Stimulated activated CD4-positive, alpha-beta T cell treated with anti-CD3 and anti-CD28 coated beads, Interleukin-1b, Interleukin-23, amount 100 ng/mL, for 4 hours (primary cell): ENCODE measurements at regions not wholly inside any gene's neighbourhood (a gene's known extent, or its start where the extent isn't known, plus 50 kb on each side); places are given as distances from the start of the nearest gene placed in this dataset.

Source experiments
- DNase-seq, 2 donors: peaks; one replicate each; pipeline ENCODE4 v3.0.0-alpha.2; 2020; ENCODE audit warnings: low read depth in 2 of 2

GRCh38 chr12:84603484-84604248, 308.9 kb downstream of the SLC6A15 start:
- no peak for DNase-seq

GRCh38 chr12:84601483-84601882, 311.1 kb downstream of the SLC6A15 start:
- no peak for DNase-seq

DNA sequence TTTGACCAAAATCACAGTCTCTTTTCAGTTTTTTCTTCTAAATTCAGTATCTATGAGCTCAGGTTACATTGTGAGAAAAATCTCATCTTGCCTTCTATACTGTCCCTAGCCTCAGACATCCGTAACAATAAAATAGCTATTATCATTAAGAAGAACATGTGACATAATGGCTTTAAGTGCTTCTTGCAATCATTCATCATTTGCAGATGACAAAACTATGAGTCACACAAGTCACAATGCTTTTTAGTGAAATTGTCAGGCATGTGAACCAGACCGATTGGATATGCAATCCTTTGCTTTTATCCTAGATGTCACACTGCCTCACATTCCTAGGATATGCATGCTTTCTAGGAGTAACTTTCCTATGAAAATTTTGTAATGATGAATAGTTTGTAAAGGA, 313.1 kb downstream of the SLC6A15 start:
- no peak for DNase-seq

GRCh38 chr12:84596266-84596665, 316.3 kb downstream of the SLC6A15 start:
- no peak for DNase-seq

DNA sequence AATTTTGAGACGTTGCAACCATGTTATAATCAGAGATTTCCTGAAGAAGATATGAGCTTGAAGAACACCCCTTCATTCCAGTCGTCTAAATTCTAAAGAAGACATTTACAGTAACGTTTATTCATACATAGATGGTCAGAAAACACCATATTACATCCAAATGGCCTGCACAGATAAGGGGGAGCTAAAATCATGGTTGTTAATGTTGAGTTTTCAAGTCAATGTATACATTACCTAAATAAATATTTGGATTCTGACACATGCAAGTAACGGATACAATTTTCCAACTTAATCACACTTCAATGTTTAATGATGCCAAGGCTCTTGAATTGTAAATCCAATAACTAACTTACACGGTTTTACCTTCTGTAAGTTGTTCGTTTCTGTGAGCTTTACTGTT, 318.4 kb downstream of the SLC6A15 start:
- DNase-seq = no peak

DNA sequence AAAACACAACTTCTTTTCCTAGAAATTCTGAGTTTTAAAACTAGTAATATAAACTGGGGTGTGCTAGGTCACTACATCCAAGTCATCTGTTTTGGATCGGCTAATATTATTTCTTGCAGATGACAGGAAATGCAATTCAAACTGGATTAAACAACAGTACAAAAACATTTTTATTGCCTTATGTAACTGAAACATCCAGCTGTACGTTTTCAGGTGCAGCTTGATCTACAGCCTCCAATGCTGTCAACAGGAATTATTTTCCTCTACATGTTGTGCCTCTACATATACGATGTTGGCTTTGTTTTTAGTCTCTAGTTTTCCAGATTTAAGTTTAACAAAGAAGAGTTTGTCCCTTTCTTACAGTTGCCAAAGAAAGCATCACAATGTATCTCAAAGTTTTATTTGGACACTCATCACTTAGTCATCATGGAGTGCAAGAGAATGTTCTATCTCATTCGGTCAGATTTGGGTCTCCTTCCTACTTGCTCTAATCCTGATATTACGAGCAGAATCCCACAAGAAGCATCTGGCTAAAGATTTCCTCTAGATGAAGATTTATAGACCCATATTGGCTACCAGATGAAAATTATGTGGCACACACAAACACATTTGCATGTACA, 326.7 kb downstream of the SLC6A15 start:
- no peak for DNase-seq

DNA sequence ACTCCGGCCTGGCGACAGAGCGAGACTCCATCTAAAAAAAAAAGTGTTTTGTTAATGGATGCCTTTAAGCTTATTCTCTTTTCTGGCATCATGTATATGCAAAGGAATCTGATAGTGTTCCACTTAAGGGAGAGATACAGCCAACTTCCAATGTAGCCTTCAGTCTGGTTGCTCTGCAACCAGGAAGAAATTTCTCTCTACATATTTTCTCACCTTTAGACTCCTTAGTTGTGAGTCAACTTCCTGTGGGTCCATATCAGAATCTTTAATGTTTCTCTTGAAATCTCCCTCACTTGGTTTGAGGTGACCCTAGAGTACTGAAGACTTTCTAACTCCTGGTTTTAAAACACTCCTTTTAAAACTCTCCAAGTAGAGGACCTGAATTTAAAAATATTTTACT, 340.4 kb downstream of the SLC6A15 start:
- DNase-seq = no peak

GRCh38 chr12:84562331-84562730, 350.3 kb downstream of the SLC6A15 start:
- DNase-seq = no peak

DNA sequence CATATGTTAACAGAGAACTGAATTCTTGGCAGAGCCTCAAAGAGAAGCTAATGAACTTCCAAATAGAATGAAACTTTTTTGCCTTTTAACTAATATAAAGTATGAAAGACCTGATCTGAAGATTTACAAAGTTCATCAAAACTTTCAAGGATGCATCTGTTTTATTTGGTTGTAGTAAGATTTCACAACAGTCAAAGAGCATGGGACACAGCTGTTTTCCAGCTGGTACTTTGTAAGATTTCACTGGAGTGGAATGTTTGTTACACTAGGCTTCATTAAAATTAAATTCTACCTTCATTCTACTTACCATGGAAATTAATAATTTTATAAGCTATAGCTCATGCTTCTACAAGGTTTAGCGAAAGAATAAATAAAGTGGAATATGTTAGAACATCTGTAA, 351.2 kb downstream of the SLC6A15 start:
- no peak for DNase-seq

DNA sequence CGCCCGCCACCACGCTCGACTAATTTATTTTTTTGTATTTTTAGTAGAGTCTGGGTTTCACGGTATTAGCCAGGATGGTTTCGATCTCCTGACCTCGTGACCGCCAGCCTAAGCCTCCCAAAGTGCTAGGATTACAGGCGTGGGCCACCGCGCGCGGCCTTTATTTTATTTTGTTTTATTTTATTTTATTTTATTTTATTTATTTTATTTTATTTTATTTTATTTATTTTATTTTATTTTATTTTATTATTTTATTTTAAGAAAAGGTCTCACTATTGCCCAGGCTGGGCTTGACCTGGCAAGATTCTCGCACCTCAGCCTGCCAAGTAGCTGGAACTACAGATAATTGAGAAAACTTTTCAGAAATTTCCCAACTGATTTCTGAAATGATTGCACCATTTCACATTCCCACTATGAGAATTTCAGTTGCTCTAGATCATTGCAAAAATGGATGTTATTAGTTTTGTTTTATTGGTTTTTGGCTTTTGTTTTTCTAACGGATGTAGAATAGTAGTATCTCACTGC, 358.3 kb downstream of the SLC6A15 start:
- no peak for DNase-seq

GRCh38 chr12:84553331-84554117, 359.1 kb downstream of the SLC6A15 start:
- no peak for DNase-seq

GRCh38 chr12:84551373-84551772, 361.2 kb downstream of the SLC6A15 start:
- no peak for DNase-seq

GRCh38 chr12:84550518-84550917, 362.1 kb downstream of the SLC6A15 start:
- DNase-seq = no peak

GRCh38 chr12:84542289-84542688, 370.3 kb downstream of the SLC6A15 start:
- no peak for DNase-seq

GRCh38 chr12:84537666-84538065, 374.9 kb downstream of the SLC6A15 start:
- DNase-seq = no peak

DNA sequence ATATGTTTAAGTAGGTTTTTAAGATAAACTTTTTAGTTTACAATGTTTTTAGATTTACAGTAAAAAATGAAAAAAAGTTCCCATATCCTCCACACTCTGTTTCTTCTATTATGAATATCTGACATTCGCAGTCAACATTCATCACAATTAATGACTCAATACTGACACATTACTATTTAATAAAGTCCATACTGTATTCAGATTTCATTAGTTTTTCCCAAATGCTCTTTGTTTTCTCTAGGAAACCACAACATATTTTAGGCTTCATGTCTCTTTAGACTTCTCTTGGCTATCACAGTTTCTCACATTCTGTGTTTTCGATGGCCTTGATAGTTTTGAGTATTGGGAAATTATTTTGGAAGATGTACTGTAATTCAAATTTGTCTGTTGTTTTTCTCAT, 399.8 kb downstream of the SLC6A15 start:
- no peak for DNase-seq

DNA sequence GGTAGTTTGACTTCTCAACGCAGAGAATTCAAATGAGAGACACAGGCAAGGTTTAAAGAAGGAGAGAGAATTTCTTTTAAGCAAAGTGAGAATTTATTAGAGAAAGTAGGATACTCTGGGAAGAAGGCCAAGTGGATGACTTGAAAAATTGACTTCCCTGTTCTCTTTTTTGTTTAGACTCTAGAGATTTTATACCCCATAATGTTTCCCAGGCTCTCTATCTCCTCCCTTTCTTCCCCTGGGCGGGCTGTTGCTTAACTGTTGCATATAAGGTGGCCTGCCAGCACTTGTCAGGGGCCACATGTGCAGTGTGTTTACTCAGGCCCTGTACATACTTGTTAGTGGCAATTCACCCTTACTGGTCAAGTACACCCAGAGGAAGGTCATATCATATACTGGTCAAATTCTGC, 403.7 kb downstream of the SLC6A15 start:
- no peak for DNase-seq

DNA sequence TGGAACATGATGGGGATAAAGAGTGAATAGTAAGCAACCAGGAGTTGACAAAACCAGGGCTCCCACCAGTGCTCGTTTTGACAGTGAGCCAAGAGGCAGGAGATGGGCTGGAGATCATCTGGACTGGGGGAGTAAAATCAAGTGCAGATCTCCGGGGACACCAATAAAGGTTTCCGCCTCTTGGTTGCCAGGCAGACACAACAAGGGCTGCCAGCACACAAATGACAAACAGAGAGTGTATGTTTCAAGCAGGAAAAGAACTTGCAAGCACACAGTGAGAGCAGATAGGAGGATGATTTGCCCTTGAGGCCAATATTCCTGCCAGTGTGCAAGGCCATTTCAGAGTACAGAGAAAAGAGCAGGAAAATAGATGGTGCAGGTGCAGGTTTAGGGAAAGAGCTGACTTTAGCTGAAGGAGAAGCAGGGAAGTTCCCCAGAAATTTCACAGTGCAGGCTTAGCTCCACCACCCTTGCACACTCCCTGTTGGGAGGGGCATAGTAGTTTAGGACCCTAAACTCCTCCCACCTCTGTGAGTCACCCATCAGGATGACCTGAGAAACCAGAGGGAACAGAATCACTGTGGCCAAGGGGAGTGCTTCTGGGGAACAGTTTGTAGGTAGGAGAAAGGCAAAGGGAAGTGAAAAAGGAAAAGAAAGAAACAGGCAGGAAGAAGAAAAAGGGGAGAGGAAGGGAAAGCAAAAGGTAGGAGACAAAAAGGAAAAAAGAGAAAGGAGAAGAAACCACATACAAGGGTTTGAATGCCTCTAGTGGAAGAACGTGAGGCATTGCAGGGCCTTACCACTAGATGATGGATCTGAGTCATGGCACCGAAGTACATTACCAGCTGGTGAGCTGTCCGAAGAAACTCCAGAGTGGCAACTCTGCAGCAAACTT, 404.4 kb downstream of the SLC6A15 start:
- DNase-seq = no peak

DNA sequence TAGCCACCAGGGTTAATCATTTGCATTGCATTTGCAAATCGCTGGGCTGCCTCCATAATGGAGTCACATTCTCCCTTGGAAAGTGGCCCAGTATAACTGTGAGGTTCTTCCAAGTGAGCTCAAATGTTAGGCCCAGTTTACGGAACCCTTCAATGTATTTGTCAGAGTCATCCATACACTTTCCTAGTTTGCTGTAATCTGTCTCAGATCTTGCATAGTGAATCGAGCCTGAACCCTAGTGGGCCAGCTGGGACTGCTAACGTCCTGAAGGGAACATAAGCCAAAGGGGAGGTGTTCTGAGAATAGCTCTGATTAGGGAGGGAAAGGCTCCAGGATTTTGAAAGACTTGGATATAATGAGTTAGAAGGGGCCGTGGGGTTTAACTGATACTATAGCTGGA, 406.3 kb downstream of the SLC6A15 start:
- no peak for DNase-seq

- DNase-seq = no peak
Observed at GRCh38 chr12:84502907-84503787, 409.5 kb downstream of the SLC6A15 start.
